Testis (tissue), 2 donors: ENCODE measurements at regions not wholly inside any gene's neighbourhood (a gene's known extent, or its start where the extent isn't known, plus 50 kb on each side); places are given as distances from the start of the nearest gene placed in this dataset.

Experiments used
- POLR2A ChIP-seq: fragments of 450-650 bp; IDR thresholded peaks from one replicate; pipeline ENCODE4 v1.6.1; 2017; ENCODE audit warnings: antibody characterized with exemption, mild to moderate bottlenecking, moderate library complexity
- TF ChIP-seq, protein P1 (sequence below), 3 experiments: fragments of 450-650 bp in 2 of 3; fragments of 200-600 bp in 1 of 3; sonication (generic) in 1 of 3; IDR thresholded peaks; one replicate each; pipeline ENCODE4 v1.5.1; 2016 to 2019; ENCODE audit warnings: antibody characterized with exemption in 3 of 3, mild to moderate bottlenecking in 2 of 3, moderate library complexity in 1 of 3

DNA sequence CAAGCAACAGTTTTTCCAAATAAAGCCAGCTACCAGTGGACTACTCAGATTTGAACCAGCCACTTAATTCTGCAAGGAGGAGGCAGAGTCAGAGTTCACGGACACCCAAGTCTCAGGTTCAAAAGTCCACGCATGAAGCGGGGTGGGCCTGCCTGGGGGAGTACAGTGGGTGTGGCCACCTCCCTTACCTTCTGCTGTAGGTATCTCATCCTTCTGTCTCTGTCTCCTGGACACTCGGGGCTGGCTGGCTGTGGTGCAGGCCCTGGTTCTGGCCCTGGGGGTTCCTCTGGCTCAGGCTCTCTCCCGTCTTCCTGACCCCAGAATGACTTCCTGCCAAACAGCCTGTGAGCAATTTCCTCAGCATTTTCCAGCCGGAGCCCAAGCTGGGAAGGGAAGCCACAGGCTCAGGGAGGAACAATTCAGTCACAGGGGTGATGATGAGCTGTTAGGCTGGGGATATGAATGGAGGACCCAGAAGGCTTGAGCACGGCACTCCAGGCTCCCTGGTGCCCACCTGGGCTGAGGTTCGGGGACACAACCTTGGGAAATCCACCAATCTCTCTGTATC, 101.9 kb downstream of the LITAF start:
- TF ChIP-seq, protein P1, sequence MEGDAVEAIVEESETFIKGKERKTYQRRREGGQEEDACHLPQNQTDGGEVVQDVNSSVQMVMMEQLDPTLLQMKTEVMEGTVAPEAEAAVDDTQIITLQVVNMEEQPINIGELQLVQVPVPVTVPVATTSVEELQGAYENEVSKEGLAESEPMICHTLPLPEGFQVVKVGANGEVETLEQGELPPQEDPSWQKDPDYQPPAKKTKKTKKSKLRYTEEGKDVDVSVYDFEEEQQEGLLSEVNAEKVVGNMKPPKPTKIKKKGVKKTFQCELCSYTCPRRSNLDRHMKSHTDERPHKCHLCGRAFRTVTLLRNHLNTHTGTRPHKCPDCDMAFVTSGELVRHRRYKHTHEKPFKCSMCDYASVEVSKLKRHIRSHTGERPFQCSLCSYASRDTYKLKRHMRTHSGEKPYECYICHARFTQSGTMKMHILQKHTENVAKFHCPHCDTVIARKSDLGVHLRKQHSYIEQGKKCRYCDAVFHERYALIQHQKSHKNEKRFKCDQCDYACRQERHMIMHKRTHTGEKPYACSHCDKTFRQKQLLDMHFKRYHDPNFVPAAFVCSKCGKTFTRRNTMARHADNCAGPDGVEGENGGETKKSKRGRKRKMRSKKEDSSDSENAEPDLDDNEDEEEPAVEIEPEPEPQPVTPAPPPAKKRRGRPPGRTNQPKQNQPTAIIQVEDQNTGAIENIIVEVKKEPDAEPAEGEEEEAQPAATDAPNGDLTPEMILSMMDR (IDR thresholded peaks at IDR 0.05) = no peak
- no peak for TF ChIP-seq POLR2A
